ENCODE measurements at regions not wholly inside any gene's neighbourhood (a gene's known extent, or its start where the extent isn't known, plus 50 kb on each side); places are given as distances from the start of the nearest gene placed in this dataset.

- no peak for TF ChIP-seq CTCF (IDR thresholded peaks at IDR 0.05; ENCODE audit: low read depth, low read length)
- in situ Hi-C loops (cut with HindIII; ENCODE audit: low sequenced_read_pairs): no loop called here
- no peak overlapping the region for H3K4me3 ChIP-seq (ENCODE audit: low read depth, low read length)
- DNase-seq (ENCODE audit: low read depth, low spot score): no peak
Measured at GRCh38 chr5:159762921-159763320, 153.4 kb upstream of the ADRA1B start.

- H3K4me3 ChIP-seq (ENCODE audit: low read depth, low read length): no peak overlapping the region
- DNase-seq (ENCODE audit: low read depth, low spot score): no peak
- in situ Hi-C loops (cut with HindIII; ENCODE audit: low sequenced_read_pairs): no loop called here
- no peak for TF ChIP-seq CTCF (IDR thresholded peaks at IDR 0.05; ENCODE audit: low read depth, low read length)
Measured at GRCh38 chr5:159763562-159763961, 152.7 kb upstream of the ADRA1B start.

- in situ Hi-C loops (cut with HindIII; ENCODE audit: low sequenced_read_pairs): no loop called here
- DNase-seq (ENCODE audit: low read depth, low spot score): peak; percentile 78
- TF ChIP-seq CTCF (IDR thresholded peaks at IDR 0.05; ENCODE audit: low read depth, low read length): no peak
- no peak overlapping the region for H3K4me3 ChIP-seq (ENCODE audit: low read depth, low read length)
Measured at GRCh38 chr5:159764283-159765134, 151.8 kb upstream of the ADRA1B start.

GRCh38 chr5:159765135-159765433, 151.2 kb upstream of the ADRA1B start:
- no peak for TF ChIP-seq CTCF (IDR thresholded peaks at IDR 0.05; ENCODE audit: low read depth, low read length)
- in situ Hi-C loops (cut with HindIII; ENCODE audit: low sequenced_read_pairs): no loop called here
- H3K4me3 ChIP-seq (ENCODE audit: low read depth, low read length): no peak overlapping the region
- no peak for DNase-seq (ENCODE audit: low read depth, low spot score)

- DNase-seq (ENCODE audit: low read depth, low spot score): no peak
- TF ChIP-seq CTCF (IDR thresholded peaks at IDR 0.05; ENCODE audit: low read depth, low read length): no peak
- H3K4me3 ChIP-seq (ENCODE audit: low read depth, low read length): no peak overlapping the region
- in situ Hi-C loops (cut with HindIII; ENCODE audit: low sequenced_read_pairs): no loop called here
Measured at GRCh38 chr5:159765760-159766517, 150.3 kb upstream of the ADRA1B start.

- no peak for DNase-seq (ENCODE audit: low read depth, low spot score)
- no peak overlapping the region for H3K4me3 ChIP-seq (ENCODE audit: low read depth, low read length)
- in situ Hi-C loops (cut with HindIII; ENCODE audit: low sequenced_read_pairs): no loop called here
- TF ChIP-seq CTCF (IDR thresholded peaks at IDR 0.05; ENCODE audit: low read depth, low read length): no peak
Measured at GRCh38 chr5:159768243-159768642, 148.0 kb upstream of the ADRA1B start.
